Suppressor macrophage treated with lipopolysaccharide for 4 hours (primary cell): ENCODE measurements at regions not wholly inside any gene's neighbourhood (a gene's known extent, or its start where the extent isn't known, plus 50 kb on each side); places are given as distances from the start of the nearest gene placed in this dataset.

Experiments
- DNase-seq: peaks from one replicate; pipeline ENCODE4 v3.0.0-alpha.2; 2020

DNA sequence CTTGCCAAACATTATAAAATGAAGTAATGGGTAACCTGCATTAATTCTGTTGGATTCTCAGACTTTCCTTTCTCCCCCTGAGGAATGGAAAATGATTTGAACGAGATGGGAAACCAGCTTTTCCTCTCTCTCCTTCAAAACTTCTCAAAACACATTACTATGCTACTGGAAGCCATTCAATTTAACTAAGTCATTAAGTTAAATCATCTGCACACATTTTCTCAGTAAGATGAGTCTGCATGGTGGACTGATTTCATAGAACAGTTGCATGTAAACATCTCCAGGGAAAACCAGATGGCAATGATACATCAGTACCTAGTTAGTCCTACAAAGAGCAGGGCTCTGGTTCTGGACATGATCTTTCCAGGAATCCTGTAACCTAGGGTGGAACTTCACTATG, 59.9 kb downstream of the BMP4 start:
- DNase-seq = no peak

DNA sequence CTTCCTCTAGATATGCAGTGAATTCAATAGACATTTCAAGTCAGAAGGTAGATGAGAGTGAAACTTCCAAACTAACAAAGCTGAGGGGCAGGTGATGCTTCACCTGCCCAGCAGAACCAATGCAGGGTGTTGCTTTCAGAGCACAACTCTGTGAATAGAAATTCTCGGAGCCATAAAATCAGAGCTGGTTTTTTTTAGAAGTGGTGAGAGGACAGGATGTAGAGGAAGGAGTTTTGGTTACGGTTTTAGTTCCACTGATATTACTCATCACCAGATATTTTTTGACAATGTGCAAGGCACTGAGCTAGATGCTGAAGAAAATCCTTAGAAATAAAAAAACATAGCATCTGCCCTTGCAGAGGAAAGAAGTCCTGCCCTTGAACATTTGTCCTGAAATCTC, 62.2 kb downstream of the BMP4 start:
- DNase-seq = no peak

DNA sequence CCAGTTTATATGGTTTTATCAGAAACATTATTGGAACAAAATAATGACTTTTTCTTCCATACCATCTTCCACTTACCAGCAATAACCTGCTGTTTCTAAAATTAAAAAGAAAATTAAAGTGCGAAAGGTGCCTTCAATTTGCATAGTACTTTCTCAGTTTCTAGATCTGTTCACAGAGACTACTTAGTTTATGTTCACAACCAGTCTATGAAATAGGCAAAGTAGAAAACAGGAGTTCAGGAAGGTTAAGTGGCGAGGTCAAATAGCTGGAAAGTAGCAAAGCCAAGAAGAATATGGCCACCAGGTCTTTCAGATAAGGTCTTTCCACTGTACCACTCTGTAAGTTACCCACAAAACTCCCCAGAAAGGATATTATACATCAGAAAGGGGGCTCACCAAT, 63.3 kb downstream of the BMP4 start:
- DNase-seq = no peak

DNA sequence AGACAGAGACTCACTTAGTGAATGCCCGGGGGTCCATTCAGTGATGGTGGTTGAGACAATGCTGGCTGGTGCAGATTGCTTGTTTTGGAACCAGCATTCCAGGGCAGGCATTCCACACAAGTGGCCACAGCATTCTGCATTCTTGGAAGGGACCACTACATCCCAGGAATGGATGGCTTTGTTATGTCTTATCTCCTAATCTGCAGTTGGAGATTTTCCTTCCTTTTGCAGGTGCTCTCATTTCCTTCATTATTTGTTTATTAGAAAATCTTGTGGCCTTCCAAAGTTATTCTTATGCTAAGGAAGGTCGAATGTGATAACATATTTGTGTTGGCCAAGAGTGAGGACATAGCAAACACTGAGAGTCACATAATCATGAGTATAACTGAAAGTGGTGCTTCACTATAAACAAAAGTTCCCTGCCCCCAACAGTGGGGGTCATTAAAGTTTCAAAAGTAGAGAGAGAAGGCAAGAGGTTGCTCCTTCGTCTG, 66.0 kb downstream of the BMP4 start:
- DNase-seq = no peak

DNA sequence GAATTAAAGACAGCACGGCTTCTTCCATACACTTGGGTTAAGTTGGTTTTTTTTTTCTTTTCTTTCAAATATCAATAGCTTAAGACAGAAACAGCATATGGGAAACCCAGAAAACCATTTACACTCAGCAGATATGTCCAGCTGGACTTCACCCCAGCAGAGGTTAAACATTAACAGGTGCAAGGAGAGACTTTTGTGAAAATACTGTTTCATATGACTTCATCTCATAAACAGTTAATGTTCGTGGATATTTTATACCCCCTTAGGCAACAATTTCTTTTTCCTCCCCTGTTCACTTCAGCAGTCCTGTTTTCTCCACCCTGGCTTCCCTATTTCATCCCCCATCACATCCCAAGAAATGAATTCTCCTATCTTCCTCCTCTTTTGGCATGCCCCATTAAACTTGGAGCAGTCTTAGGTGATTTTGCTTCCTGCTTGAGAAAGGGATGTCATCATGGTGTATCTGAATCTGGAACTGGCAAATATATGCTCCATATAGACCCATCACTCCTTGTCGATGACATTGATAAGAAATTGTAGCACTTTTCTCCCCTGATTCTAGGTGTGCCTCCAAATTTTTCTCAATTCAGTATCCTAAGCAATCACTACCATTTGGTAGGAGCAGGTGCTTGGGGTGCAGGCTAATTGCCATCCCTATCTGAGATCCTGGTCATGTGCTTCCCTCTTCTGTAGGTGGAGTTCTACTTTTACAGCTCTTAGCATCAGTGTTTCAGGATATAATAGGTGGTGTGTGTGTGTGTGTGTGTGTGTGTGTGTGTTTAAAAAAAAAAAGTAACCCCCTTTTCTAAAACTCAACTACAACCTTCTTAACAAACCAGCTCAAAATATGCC, 67.9 kb downstream of the BMP4 start:
- no peak for DNase-seq

DNA sequence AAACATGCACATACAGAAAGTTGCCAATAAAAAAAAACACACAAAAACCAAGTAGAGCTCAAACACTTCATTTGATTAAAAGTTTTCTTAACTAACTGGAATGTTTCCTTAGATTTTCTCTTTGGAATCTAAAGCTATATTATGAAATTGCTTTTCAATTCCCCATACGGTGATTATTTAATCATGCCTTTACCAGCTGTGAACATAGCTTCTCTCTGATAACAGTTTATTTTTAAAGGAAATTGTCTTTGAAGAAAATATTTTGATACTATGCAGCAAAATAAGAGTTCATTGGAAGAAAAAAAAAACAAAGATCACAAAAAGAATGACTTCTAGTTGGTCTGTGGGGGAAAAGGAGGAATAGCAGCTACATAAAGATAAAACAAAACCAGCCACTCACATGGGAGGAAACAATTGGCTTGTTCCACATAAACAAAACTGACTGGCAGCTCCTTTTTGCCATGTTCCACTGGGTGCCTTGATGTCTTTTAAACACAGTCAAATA, 71.4 kb downstream of the BMP4 start:
- no peak for DNase-seq

- no peak for DNase-seq
Measured at GRCh38 chr14:53884601-53885000, 72.0 kb downstream of the BMP4 start.

- no peak for DNase-seq
Measured at GRCh38 chr14:53883739-53884138, 72.9 kb downstream of the BMP4 start.

- no peak for DNase-seq
Measured at GRCh38 chr14:53882684-53883083, 73.9 kb downstream of the BMP4 start.

GRCh38 chr14:53881921-53882320, 74.7 kb downstream of the BMP4 start:
- no peak for DNase-seq

- no peak for DNase-seq
Measured at GRCh38 chr14:53881161-53881871, 75.3 kb downstream of the BMP4 start.

DNA sequence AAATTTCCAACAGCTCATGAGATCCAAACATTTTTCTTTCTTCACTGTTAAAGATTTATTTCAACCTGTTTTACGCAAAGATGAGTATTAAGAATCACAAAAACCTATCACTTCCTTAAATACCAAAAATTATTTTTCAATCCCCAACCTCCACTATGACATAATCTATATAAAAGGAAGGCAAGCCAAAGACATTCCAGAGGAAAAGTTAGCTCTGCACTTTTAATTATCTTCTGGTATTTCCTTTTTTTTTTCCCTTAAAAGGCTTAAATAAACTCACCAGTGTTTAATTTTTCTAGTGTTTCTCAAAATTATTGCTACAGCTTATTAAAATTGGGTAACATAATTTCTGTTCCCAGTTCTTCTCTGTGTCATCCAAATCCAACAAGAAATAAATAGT, 75.9 kb downstream of the BMP4 start:
- DNase-seq = no peak

DNA sequence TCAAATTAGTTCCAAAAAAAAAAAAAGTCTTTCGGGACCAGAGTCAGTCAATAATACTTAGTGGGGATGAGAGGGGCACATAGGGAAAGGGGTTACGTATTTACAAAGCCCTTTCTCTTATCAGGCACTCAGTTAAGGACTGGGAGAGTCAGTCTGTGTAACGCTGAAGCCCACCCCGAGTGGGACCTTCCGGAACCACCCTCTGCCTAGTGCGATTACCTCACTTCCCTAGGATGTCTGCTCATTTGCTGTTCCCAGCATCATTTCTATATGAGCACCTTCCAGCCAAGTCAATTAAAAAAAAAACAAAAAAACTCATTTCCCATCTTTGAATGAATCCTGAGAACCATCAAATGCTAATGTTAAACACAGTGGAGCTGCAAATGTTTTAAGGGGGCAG, 76.9 kb downstream of the BMP4 start:
- DNase-seq = no peak

GRCh38 chr14:53879022-53879686, 77.5 kb downstream of the BMP4 start:
- no peak for DNase-seq

GRCh38 chr14:53875324-53875897, 81.2 kb downstream of the BMP4 start:
- no peak for DNase-seq

DNA sequence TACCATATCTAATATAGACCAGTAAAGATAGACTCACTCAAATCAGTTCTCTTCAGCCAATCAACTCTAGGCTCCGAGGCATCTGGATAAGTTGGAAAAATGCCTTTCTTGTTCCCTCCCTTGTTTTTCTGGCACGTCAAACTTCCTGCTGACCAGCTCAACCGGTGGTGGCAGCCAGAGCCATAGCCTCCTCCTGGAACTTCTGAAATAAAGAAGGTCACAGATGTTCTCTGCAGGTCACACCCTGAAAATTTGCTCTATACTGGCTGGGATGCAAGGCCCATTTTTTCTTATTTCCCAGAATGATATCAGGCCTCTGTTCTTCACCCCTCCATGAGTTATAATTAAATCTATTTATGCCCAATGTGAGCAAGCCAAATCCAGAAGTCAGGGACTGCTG, 81.9 kb downstream of the BMP4 start:
- no peak for DNase-seq

DNA sequence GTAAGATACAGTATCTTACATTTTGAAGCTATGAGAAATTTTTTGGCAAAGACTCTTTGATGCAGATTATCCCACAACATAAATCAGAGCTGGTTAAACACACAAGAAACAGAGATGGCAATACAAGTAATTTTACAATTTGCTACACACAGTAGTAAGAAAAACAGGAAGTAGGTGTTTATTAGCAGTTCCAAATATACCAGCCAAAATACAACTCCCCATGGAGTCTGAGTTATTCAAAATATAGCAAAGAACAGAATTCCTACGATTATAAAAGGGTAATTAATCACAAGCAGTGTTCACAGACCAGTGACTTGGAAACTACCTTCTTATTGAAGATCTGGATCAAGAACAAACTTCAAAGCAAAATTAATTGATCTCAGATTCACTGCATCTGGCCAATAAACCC, 83.9 kb downstream of the BMP4 start:
- no peak for DNase-seq

DNA sequence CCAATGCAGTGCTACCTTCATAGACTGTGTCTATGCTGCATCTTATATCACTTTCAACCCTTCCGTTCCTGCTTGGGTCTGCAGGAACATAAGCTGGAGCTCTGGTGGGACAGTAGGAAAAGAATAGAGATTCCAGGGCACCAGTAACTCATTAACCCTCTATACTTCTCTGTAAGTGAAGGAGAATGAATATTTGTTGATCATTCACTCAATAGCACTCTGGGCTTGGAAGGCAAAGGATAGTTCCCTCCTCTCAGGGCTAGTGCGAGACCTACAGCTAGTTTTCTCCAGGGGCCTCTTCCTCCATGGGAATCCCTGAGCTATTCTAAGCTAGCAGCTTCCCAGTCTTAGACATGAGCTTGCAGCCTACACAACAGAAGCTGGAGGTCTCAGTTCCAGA, 84.7 kb downstream of the BMP4 start:
- DNase-seq = no peak

DNA sequence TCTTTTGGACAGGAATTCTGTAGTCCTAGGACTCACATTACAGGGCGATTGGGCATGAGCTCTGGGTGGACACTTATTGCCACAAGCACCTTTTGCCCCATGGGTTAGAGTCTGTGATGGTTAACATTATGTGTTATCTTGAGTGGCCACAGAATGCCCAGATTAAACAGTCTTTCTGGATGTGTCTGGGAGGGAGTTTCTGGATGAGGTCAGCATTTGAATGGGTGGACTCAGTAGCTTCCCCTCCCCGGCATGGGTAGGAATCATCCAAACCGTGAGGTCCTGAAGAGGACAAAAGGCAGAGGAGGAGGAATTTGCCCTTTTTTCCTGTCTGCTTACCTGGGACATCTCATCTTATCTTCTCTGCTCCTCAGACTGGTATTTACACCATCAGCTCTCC, 85.6 kb downstream of the BMP4 start:
- no peak for DNase-seq

- DNase-seq = no peak
Measured at GRCh38 chr14:53865711-53866110, 90.9 kb downstream of the BMP4 start.

GRCh38 chr14:53861781-53862180, 94.8 kb downstream of the BMP4 start:
- DNase-seq = no peak

GRCh38 chr14:53858345-53858684, 98.3 kb downstream of the BMP4 start:
- DNase-seq = no peak

DNA sequence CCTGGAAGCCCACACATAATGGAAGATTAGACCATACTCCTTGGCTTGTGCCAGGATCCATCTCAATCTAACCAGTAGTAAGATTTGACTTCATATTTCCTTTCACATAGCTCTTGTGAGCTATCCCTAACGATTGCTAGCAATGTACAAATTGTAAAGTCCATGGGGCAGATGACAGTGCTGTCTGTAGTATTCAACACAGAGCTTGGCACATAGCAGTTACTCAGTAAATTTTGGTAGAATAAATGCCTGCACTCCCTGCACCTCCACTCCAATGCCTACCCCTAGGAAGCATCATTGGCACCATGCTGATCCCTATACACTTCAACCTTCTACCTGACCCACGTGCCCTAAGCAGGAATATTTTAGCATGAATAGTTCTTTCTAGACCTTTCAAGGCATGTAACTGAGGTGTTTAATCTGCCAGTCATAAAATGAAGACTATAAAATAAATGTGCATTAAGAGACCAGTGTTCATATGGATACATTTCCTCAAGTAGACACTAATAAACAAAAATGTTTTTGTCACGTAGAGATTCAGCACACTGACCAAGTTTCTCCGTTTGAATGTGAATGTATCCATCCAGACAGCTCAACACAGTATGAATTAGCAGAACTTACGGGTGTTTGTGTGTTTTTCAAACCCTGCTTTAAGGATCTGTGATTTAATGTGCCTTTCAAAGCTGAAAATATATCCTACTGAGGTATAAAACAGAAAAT, 98.8 kb downstream of the BMP4 start:
- DNase-seq = no peak
